ENCODE measurements at regions not wholly inside any gene's neighbourhood (a gene's known extent, or its start where the extent isn't known, plus 50 kb on each side); places are given as distances from the start of the nearest gene placed in this dataset.

- H3K36me3 ChIP-seq, result no peaks in the 10 kb centered on the region
- no peaks in the 10 kb centered on the region for H3K4me1 ChIP-seq
- H3K27ac ChIP-seq, result no peak overlapping the region
- TF ChIP-seq CTCF (IDR thresholded peaks at IDR 0.05), result no peak
- DNase-seq (no peak), ATAC-seq (no peak)
- peaks cover 0 to 6% of the 10 kb centered on the region in 2 donors for H3K9me3 ChIP-seq
- no peaks in the 10 kb centered on the region for H3K27me3 ChIP-seq
- H3K4me3 ChIP-seq, result no peak overlapping the region
- intact Hi-C loops (cut with DNase I), result no loop called here
These were observed 1270.2 kb upstream of the AGA start for GRCh38 chr4:178712486-178712885.

DNA sequence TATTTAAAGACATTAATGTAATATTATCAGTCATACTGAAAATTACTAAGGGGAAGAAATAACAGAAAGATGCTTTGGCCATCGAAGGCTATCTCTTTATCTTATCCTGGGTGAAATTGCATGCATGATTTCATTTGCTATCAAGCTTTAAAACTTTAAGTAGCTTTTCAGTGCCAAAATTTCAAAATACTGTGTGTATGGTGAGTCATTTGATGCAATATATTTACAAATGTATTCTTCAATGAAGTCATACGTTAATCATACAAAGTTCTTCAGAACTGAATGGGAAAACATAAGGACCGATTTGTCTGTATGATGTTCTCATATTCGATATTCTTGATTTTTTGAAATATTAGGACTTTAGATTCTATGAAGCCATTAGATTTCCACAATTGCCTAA, 1295.8 kb upstream of the AGA start:
- no peak overlapping the region for H3K27ac ChIP-seq
- no peak overlapping the region for H3K4me3 ChIP-seq
- H3K9me3 ChIP-seq, result peaks cover 0 to 4% of the 10 kb centered on the region in 2 donors
- H3K36me3 ChIP-seq, result no peaks in the 10 kb centered on the region
- intact Hi-C loops (cut with DNase I), result no loop called here
- no peak for TF ChIP-seq CTCF (IDR thresholded peaks at IDR 0.05)
- no peaks in the 10 kb centered on the region for H3K27me3 ChIP-seq
- no peak for DNase-seq
- ATAC-seq, result no peak
- no peaks in the 10 kb centered on the region for H3K4me1 ChIP-seq

DNA sequence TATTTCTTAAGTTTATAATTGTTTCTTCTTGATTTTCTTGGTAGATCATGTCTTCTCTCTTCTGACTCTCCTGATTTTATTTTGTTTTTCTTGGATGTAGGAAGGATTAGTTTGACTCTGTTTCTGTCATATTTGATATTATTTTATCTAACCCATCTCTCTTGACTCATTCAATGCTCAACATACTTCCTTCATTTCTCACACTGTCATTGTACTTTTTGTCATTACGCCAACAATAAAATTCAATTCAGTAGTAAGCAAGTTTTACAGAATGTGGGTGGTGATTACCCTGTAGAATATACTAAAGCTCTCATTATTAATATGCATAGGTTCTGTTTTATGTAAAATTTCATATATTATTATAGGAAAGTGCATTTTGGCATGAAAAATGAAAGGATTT, 1303.0 kb upstream of the AGA start:
- no peaks in the 10 kb centered on the region for H3K36me3 ChIP-seq
- no peak for ATAC-seq
- no peak for DNase-seq
- H3K27me3 ChIP-seq, result no peaks in the 10 kb centered on the region
- no peak overlapping the region for H3K27ac ChIP-seq
- no peak for TF ChIP-seq CTCF (IDR thresholded peaks at IDR 0.05)
- no peaks in the 10 kb centered on the region for H3K4me1 ChIP-seq
- intact Hi-C loops (cut with DNase I), result no loop called here
- no peak overlapping the region for H3K4me3 ChIP-seq
- peaks cover 0 to 15% of the 10 kb centered on the region in 2 donors for H3K9me3 ChIP-seq

- H3K4me1 ChIP-seq, result no peaks in the 10 kb centered on the region
- no peaks in the 10 kb centered on the region for H3K36me3 ChIP-seq
- peaks cover 0 to 1% of the 10 kb centered on the region in 2 donors for H3K9me3 ChIP-seq
- intact Hi-C loops (cut with DNase I), result no loop called here
- no peak for TF ChIP-seq CTCF (IDR thresholded peaks at IDR 0.05)
- H3K4me3 ChIP-seq, result no peak overlapping the region
- ATAC-seq (no peak), DNase-seq (peak in 1 of 4 donors; percentile 0)
- H3K27me3 ChIP-seq, result no peaks in the 10 kb centered on the region
- no peak overlapping the region for H3K27ac ChIP-seq
These were observed 1310.8 kb upstream of the AGA start for GRCh38 chr4:178752954-178753525.

GRCh38 chr4:178778496-178778895, 1336.3 kb upstream of the AGA start:
- DNase-seq, result peak in 1 of 4 donors; percentile 0
- no peaks in the 10 kb centered on the region for H3K27me3 ChIP-seq
- peaks cover 0 to 7% of the 10 kb centered on the region in 2 donors for H3K9me3 ChIP-seq
- H3K27ac ChIP-seq, result no peak overlapping the region
- no peak overlapping the region for H3K4me3 ChIP-seq
- H3K4me1 ChIP-seq, result no peaks in the 10 kb centered on the region
- no peaks in the 10 kb centered on the region for H3K36me3 ChIP-seq
- ATAC-seq, result no peak
- intact Hi-C loops (cut with DNase I), result no loop called here
- no peak for TF ChIP-seq CTCF (IDR thresholded peaks at IDR 0.05)
